HG03342 (cell line): ENCODE measurements at regions not wholly inside any gene's neighbourhood (a gene's known extent, or its start where the extent isn't known, plus 50 kb on each side); places are given as distances from the start of the nearest gene placed in this dataset.

ENCODE experiments used
- ATAC-seq: cut with Tn5 transposase; IDR thresholded peaks from one replicate; pipeline ENCODE4 v1.9.1; 2021; ENCODE audit warnings: mild to moderate bottlenecking, moderate library complexity; ENCODE audit not compliant: unreplicated experiment

DNA sequence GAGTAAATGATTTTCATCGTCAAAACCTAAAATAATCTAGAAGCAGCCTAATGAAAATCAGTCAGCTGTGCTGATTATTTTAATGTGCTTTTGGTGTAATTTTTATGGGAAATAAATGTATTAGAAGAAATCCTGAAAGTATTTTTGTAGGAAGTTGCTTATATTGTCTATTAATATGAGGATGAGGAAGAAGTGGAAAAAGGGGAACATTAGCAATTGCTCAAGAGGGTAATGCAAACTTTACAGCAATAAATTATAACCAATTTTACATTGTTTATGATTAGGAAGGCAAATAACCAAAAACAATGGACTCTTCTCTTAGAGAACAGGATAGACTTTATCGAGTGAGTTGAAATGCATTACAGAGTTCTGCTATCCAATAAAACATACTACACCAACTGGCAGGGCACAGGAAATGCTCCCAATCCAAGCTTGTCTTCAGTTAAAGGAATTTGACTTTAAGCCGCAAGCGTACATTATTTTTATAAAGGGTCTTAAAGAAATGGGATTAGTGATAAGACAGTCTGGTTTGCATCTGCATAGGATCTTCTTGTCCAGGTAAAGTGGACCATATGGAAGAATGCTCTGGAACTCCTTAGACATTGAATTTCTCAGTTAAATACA, 374.8 kb downstream of the PDGFC start:
- no peak for ATAC-seq

GRCh38 chr4:156596026-156596425, 375.6 kb downstream of the PDGFC start:
- ATAC-seq, result no peak

DNA sequence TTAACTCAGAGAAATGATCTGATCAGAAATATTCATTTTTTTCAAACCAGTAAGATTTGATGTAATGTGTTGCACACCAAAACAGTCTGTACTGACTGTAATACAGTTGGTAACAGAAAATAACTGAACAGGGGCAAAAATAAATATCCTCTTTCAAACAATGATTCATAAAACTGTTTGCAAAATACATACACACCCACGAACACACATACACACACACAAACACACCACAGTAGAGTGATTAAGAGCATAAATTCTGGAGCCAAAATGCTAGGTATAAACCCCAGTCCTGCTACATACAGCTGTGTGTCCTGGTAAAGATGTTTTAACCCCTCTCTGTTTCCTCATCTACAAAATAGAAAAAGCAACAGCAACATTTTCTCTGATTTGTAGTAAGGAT, 376.6 kb downstream of the PDGFC start:
- ATAC-seq, result no peak

- ATAC-seq, result no peak
Measured at GRCh38 chr4:156594624-156595023, 377.0 kb downstream of the PDGFC start.

- no peak for ATAC-seq
Measured at GRCh38 chr4:156593464-156593863, 378.1 kb downstream of the PDGFC start.

DNA sequence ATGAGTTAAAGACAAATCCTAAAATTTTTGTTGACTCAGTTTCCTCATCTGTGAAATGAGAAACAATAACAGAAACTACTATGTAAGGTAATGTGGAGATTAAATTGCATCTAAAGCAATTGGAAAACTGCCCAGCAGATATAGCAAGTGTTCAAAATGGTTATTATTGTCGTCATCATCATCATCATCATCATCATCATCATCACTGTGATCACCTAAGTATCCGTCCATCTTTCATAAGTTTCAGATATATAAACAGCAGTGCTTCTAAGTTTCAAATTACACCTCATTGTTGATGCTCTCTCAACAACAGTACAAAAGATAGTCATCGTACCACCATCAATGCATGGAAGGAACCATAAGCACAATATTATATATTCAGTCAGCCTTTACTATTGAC, 379.9 kb downstream of the PDGFC start:
- no peak for ATAC-seq

GRCh38 chr4:156584100-156584499, 387.5 kb downstream of the PDGFC start:
- no peak for ATAC-seq

DNA sequence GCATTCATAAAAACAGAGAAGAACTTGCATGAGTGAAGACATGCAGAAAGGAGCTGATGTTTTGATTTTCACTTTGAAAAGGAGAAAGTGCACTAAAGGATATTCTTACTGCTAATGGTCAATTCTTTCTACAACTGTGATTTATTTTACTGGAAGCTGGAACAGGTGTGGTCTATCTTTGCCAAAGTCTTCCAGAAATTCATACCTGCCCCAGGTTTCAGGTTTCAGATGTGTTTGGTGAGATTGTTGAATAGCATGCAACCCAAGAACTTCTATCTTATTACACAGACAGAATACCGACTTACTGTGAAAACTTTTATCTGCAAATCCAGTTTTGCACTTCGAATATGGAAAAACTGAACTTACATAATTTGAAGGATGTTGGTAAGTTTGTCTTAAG, 388.3 kb downstream of the PDGFC start:
- ATAC-seq, result no peak

- no peak for ATAC-seq
Measured at GRCh38 chr4:156581282-156582063, 390.1 kb downstream of the PDGFC start.

DNA sequence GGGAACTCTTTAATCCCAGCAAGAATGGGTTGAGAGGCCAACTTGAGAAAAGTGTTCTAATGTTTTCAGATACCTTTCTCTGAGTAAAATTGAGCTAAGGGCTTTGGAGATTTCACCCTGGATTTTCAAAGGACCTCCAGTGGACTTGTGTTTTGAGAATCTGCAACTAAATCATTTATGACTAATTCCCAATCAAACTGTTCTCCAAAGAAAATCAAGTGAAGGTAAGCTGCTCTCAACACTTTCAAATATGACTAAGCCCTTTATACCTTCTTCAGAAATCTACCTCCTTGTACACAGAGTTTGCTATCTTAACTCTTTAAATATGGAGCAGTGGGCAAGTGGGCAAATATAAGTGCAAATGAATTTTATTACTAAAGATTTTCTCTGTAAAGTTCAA, 392.9 kb downstream of the PDGFC start:
- no peak for ATAC-seq

DNA sequence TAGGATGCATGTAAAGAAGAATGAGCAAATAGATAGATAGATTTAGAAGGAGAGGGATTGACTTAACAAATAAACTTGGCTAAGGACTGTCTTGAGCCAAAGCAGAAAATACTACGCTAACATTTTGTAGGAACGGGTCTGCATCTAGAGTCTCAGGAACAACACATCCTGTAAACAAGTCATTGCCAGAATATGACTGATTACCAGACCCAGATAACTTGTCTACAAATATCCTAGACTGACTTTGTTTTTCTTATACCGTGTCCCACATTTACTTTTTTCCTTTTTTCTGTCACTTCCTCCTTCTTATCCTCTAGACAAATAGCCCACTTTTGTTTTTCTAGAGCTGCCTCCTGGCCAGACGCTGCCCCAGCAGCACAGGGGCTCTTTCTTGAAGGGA, 393.6 kb downstream of the PDGFC start:
- no peak for ATAC-seq

GRCh38 chr4:156576946-156577345, 394.7 kb downstream of the PDGFC start:
- ATAC-seq, result no peak

GRCh38 chr4:156575430-156576073, 396.0 kb downstream of the PDGFC start:
- ATAC-seq, result no peak

DNA sequence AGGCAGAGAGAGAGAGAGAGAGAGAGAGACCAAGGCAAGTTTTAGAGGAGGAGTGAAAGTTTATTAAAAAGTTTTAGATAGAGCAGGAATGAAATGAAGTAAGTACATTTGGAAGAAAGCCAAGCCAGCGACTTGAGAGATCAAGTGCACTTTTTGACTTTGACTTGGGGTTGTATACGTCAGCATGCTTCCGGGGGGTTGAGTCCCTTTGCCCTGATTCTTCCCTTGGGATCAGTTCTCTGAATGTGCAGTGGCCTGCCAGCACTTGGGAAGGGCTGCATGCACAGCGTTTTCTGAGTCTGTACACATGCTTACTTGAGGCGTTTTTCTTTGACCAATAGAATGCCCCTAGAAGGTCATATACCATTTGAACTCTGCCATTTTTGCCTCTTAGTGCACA, 400.5 kb downstream of the PDGFC start:
- no peak for ATAC-seq

DNA sequence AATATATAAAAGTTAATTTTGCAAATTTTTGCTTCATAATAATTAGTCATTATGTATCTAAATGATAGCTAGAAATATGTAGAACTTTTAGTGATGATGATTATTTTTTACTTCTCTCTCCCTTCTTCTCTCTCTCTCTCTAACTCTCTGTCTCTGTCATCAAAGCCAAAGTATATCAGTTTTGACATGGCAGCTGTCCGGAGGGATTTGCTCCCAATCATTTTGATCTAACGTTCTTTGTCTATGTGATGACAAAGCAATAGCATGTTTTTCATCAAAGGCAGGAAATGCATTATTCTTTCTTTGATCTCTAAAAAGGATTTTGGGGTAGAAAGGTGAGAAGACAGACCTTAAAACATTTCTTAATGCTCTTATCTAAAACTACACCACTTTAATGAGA, 402.1 kb downstream of the PDGFC start:
- no peak for ATAC-seq

- ATAC-seq, result no peak
Measured at GRCh38 chr4:156568484-156568883, 403.1 kb downstream of the PDGFC start.

DNA sequence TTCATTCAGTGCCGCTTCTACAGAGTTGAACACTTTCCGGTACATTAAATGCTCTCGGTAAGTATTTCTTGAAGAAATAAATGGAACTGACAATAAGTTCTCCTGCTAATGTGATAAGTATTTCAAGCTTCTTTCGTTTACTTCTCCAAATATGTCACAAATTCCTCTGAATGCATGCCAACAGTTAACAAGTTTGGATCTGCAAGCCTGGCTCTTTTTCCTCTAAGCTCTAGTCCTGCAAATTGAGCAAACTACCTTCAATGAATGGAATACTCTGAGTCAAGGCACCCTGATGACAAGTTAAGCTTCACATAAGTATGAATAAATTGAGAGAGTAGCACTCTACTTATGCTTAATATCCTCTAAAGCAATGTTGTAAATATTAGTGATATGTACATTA, 403.6 kb downstream of the PDGFC start:
- ATAC-seq, result no peak

GRCh38 chr4:156560701-156561100, 410.9 kb downstream of the PDGFC start:
- ATAC-seq, result no peak

DNA sequence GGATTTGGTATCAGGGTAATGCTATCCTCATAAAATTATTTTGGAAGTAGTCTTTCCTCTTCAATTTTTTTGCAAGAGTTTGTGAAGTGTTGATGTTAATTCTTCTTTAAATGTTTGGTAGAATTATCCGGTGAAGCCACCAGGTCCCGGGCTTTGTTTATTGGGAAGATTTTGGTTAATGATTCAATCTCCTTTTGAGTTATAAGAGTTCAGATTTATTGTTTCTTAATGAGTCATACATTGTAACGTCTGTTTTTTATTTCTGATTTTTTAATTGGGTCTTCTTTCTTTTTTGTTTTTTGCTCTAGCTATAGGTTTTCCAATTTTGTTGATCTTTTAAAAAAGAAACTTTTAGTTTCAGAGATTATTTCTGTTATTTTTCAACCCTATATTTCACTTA, 412.3 kb downstream of the PDGFC start:
- no peak for ATAC-seq

DNA sequence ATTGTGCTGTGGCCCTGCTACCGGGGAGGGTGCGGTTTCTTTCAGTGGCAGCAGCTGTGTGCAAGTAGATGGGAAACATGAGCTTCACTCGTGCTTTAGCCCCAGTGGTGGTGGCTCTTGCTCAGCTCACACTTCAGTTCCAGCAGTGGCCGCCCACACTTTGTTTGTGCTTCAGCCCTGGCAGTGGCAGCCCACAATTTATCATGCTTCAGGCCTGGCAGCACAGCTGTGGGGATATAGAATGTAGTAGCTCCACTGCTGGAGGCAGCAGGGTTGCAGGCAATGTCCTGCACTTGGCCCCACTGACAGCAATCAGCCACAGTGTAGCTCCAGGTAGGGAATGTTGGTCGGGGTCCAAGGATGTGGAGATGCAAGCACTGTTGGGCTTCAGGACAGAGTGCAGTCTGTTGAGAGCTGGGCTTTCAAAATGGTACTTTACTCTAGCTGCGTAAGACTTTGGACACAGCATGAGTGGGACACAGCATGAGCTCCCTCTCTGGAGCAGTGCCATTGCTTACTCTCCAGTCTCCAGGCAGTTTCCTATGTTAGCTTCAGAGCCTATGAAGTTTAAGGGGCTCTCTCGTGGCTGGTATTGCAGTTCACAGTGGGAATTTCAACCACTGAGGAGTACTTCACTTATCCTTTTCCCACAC, 413.1 kb downstream of the PDGFC start:
- ATAC-seq, result no peak

DNA sequence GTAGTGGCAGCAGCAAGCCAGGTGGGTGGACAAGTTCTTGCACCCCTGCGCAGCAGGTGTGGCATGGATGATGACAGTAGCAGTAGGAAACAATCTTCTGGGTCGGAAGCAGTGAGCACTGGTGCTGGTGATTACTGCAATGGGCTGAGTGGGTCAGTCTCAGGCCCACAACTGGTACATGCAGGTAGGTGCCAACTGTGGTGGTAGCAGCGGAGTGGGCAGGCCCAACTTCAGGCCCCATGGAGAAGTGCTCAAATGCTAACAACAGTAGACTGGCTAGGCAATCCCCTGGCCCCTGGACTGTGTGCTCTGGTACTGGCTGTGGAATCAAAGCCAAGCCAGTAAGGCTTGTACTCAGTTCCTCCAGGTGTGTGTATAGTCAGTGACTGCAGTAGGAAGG, 413.7 kb downstream of the PDGFC start:
- no peak for ATAC-seq

GRCh38 chr4:156556336-156556735, 415.3 kb downstream of the PDGFC start:
- no peak for ATAC-seq
